ENCODE measurements at regions not wholly inside any gene's neighbourhood (a gene's known extent, or its start where the extent isn't known, plus 50 kb on each side); places are given as distances from the start of the nearest gene placed in this dataset.

GRCh38 chr1:162921311-162921710 is 60.3 kb upstream of the CCDC190 start:
- H3K4me1 ChIP-seq, result no peaks in the 10 kb centered on the region
- TF ChIP-seq, protein P1, sequence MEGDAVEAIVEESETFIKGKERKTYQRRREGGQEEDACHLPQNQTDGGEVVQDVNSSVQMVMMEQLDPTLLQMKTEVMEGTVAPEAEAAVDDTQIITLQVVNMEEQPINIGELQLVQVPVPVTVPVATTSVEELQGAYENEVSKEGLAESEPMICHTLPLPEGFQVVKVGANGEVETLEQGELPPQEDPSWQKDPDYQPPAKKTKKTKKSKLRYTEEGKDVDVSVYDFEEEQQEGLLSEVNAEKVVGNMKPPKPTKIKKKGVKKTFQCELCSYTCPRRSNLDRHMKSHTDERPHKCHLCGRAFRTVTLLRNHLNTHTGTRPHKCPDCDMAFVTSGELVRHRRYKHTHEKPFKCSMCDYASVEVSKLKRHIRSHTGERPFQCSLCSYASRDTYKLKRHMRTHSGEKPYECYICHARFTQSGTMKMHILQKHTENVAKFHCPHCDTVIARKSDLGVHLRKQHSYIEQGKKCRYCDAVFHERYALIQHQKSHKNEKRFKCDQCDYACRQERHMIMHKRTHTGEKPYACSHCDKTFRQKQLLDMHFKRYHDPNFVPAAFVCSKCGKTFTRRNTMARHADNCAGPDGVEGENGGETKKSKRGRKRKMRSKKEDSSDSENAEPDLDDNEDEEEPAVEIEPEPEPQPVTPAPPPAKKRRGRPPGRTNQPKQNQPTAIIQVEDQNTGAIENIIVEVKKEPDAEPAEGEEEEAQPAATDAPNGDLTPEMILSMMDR (IDR thresholded peaks at IDR 0.05), result no peak
- TF ChIP-seq POLR2A (IDR thresholded peaks at IDR 0.05), result no peak

DNA sequence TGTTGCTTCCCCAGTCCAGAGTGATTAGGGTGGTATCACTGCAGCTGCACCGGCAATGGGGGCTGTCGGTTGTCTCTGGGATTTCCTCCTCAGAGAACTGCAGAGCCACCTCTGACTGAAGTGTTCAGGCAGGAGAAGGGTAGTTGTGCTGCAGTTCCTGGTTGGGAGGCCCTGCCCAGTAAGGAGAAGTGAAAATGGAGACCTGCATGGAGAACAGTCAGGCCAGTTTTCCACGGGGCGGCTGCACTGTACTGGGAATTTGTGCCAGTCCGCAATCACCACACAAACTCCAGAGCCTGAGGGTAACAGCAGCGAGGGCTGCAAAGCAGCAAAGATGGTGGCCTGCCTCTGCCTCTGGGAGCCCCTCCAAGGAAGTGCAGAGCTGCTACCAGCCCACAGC is 58.1 kb upstream of the CCDC190 start:
- intact Hi-C loops (cut with DNase I), result no loop called here
- ATAC-seq, result peak in 2 of 4 donors; percentile 12 to 24
- H3K4me3 ChIP-seq, result no peak overlapping the region
- no peaks in the 10 kb centered on the region for H3K36me3 ChIP-seq
- no peak for DNase-seq
- no peaks in the 10 kb centered on the region for H3K4me1 ChIP-seq
- no peaks in the 10 kb centered on the region for H3K9me3 ChIP-seq
- no peak overlapping the region for H3K27ac ChIP-seq
- TF ChIP-seq, protein P1 (IDR thresholded peaks at IDR 0.05), result no peak
- TF ChIP-seq POLR2A (IDR thresholded peaks at IDR 0.05), result no peak
- WGBS (ENCODE audit: insufficient coverage, low coverage, low lambda C conversion rate, missing lambda C conversion rate), result 49% methylated on average over 4 of the region's 6 CpGs
- no peaks in the 10 kb centered on the region for H3K27me3 ChIP-seq

More at GRCh38 chr1:162921311-162921710, 60.3 kb upstream of the CCDC190 start:
- H3K36me3 ChIP-seq, result no peaks in the 10 kb centered on the region
- intact Hi-C loops (cut with DNase I), result no loop called here
- H3K27ac ChIP-seq, result no peak overlapping the region
- DNase-seq (no peak), ATAC-seq (no peak)
- no peaks in the 10 kb centered on the region for H3K27me3 ChIP-seq
- H3K4me3 ChIP-seq, result no peak overlapping the region
- H3K9me3 ChIP-seq, result no peaks in the 10 kb centered on the region
- 52% methylated on average over 3 of the region's 3 CpGs for WGBS (ENCODE audit: insufficient coverage, low coverage, low lambda C conversion rate, missing lambda C conversion rate)

GRCh38 chr1:162918151-162918754 is 57.3 kb upstream of the CCDC190 start:
- WGBS (ENCODE audit: insufficient coverage, low coverage, low lambda C conversion rate, missing lambda C conversion rate), result 67% methylated on average over 8 of the region's 8 CpGs
- H3K27me3 ChIP-seq, result no peaks in the 10 kb centered on the region
- H3K4me3 ChIP-seq, result no peak overlapping the region
- intact Hi-C loops (cut with DNase I), result no loop called here
- ATAC-seq (no peak), DNase-seq (no peak)
- no peaks in the 10 kb centered on the region for H3K9me3 ChIP-seq
- no peak overlapping the region for H3K27ac ChIP-seq
- TF ChIP-seq, protein P1 (IDR thresholded peaks at IDR 0.05), result no peak
- no peak for TF ChIP-seq POLR2A (IDR thresholded peaks at IDR 0.05)
- H3K4me1 ChIP-seq, result no peaks in the 10 kb centered on the region
- no peaks in the 10 kb centered on the region for H3K36me3 ChIP-seq

DNA sequence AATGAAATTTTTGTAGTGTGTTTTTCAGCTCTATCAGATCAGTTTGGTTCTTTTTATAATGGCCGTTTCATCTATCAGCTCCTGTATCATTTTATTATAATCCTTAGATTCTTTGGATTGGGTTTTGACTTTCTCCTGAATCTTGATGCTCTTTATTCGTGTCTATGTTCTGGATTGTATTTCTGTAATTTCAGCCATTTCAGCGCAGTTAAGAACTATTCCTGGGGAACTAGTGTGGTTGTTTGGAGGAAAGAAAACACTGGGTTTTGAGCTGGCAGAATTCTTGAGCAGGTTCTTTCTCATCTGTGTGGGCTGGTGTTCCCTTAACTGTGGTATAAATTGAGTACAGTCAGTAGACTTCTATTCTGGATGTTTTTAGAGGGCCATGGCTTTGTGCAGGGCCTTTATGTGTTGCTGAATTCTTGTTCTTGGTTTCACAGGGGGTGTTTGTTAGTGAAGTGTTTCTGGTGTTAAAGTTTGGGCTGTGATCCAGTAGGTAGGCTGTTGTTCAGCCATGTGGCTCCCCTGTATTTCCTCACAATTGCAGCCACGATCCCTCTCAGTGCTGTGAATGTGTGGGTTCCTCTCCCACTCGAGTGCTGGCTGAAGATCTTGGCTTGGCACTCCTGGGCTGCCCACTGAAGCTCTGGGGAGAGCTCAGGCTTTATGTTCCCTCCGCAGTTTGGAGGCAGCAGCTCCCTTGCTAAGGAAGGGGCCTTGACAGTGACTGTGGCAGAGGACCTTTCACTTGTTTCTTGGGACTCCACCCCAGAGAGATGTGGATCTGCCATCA is 56.0 kb upstream of the CCDC190 start:
- H3K27me3 ChIP-seq, result no peaks in the 10 kb centered on the region
- 68% methylated on average over 5 of the region's 6 CpGs for WGBS (ENCODE audit: insufficient coverage, low coverage, low lambda C conversion rate, missing lambda C conversion rate)
- no peaks in the 10 kb centered on the region for H3K36me3 ChIP-seq
- intact Hi-C loops (cut with DNase I), result no loop called here
- H3K4me1 ChIP-seq, result no peaks in the 10 kb centered on the region
- DNase-seq (no peak), ATAC-seq (peak in 1 of 4 donors; percentile 10)
- H3K9me3 ChIP-seq, result peaks cover 0 to 2% (median 0%) of the 10 kb centered on the region in 4 donors
- H3K27ac ChIP-seq, result no peak overlapping the region
- TF ChIP-seq, protein P1 (IDR thresholded peaks at IDR 0.05), result no peak
- no peak for TF ChIP-seq POLR2A (IDR thresholded peaks at IDR 0.05)
- H3K4me3 ChIP-seq, result no peak overlapping the region

All from right lobe of liver (tissue), 6 donors.